PC-9 (cell line): ENCODE measurements at regions not wholly inside any gene's neighbourhood (a gene's known extent, or its start where the extent isn't known, plus 50 kb on each side); places are given as distances from the start of the nearest gene placed in this dataset.

Experiments used
- CTCF ChIP-seq: fragments of 200-600 bp; sonication (generic); conservative IDR thresholded peaks from 2 replicates; pipeline ENCODE4 v1.6.1; 2017; ENCODE audit warnings: mixed run types, antibody characterized with exemption, mild to moderate bottlenecking, moderate library complexity
- EZH2 ChIP-seq: fragments of 200-600 bp; sonication (generic); IDR thresholded peaks from 2 replicates; pipeline ENCODE4 v1.8.0; 2017; ENCODE audit warnings: antibody characterized with exemption, low read depth

- TF ChIP-seq CTCF (no peak), EZH2 (no peak)
Measured at GRCh38 chr3:30505866-30506520, 100.4 kb upstream of the TGFBR2 start.
